Duodenal mucosa (tissue), 2 donors: ENCODE measurements at regions not wholly inside any gene's neighbourhood (a gene's known extent, or its start where the extent isn't known, plus 50 kb on each side); places are given as distances from the start of the nearest gene placed in this dataset.
"Not testable (repeated sequence)": the region's sequence is repeated elsewhere in the genome, so short reads cannot be mapped to it uniquely, and the experiment has no call there.

Experiments used
- H3K27ac ChIP-seq: one replicate; pipeline ENCODE4 v1.7.0; 2013; ENCODE audit warnings: low read depth, low read length
- H3K27me3 ChIP-seq, 2 donors: one replicate each; pipeline ENCODE4 v1.7.0; 2013; ENCODE audit warnings: low read length in 2 of 2, control low read depth in 1 of 2; ENCODE audit not compliant: insufficient read depth in 2 of 2, control insufficient read depth in 1 of 2
- H3K36me3 ChIP-seq, 2 donors: one replicate each; pipeline ENCODE4 v1.7.0; 2013; ENCODE audit warnings: low read length in 2 of 2, control low read depth in 1 of 2; ENCODE audit not compliant: insufficient read depth in 2 of 2, control insufficient read depth in 1 of 2
- H3K4me1 ChIP-seq, 2 donors: one replicate each; pipeline ENCODE4 v1.7.0; 2013; ENCODE audit warnings: low read length in 2 of 2, control low read depth in 1 of 2; ENCODE audit not compliant: insufficient read depth in 2 of 2, control insufficient read depth in 1 of 2
- H3K4me3 ChIP-seq, 2 donors: one replicate each; pipeline ENCODE4 v1.7.0; 2013; ENCODE audit warnings: low read length in 2 of 2, low read depth in 1 of 2
- H3K9ac ChIP-seq, 2 donors: one replicate each; pipeline ENCODE4 v1.7.0; 2013; ENCODE audit warnings: low read length in 2 of 2, low read depth in 1 of 2
- H3K9me3 ChIP-seq, 2 donors: one replicate each; pipeline ENCODE4 v1.7.0; 2013; ENCODE audit warnings: low read length in 2 of 2, control low read depth in 1 of 2; ENCODE audit not compliant: control insufficient read depth in 1 of 2

DNA sequence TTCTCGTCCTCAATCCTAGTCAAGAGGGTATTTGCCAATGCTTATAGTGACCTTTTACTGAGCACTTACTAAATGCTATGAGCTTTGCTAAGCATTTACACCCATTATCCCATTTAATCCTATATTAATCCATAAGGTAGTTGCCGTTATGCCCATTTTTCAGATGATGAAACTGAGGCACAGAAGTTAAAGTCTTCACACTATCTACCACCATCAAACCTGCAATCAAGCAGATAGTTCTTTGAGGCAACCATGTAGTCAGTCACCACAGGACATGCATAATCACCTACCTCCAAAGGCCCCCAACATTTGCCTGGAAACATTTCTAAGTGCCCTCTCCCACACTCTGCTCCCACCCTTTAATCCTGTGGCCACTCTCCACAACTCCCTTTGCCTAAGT lies 149.6 kb downstream of the LY86 start:
- Histone ChIP-seq H3K9ac (no peak overlapping the region), H3K4me3 (no peak overlapping the region), H3K27me3 (no peaks in the 10 kb centered on the region), H3K4me1 (peaks cover 5 to 8% of the 10 kb centered on the region in 2 donors), H3K9me3 (no peaks in the 10 kb centered on the region), H3K36me3 (no peaks in the 10 kb centered on the region), H3K27ac (no peak overlapping the region)

- no peak overlapping the region for H3K9ac ChIP-seq
- no peak overlapping the region for H3K4me3 ChIP-seq
- H3K27ac ChIP-seq = no peak overlapping the region
Measured at GRCh38 chr6:6738922-6739716, 150.6 kb downstream of the LY86 start.

GRCh38 chr6:6740595-6740994 lies 152.1 kb downstream of the LY86 start:
- no peak overlapping the region for H3K27ac ChIP-seq
- H3K9me3 ChIP-seq = no peaks in the 10 kb centered on the region
- H3K4me3 ChIP-seq = no peak overlapping the region
- no peak overlapping the region for H3K9ac ChIP-seq
- peaks cover 5 to 8% of the 10 kb centered on the region in 2 donors for H3K4me1 ChIP-seq
- H3K27me3 ChIP-seq = no peaks in the 10 kb centered on the region
- no peaks in the 10 kb centered on the region for H3K36me3 ChIP-seq

More at GRCh38 chr6:6738922-6739716, 150.6 kb downstream of the LY86 start:
- H3K4me1 ChIP-seq = peaks cover 5 to 8% of the 10 kb centered on the region in 2 donors
- no peaks in the 10 kb centered on the region for H3K36me3 ChIP-seq
- H3K9me3 ChIP-seq = no peaks in the 10 kb centered on the region
- no peaks in the 10 kb centered on the region for H3K27me3 ChIP-seq

- Histone ChIP-seq H3K4me1 (peaks cover 5 to 8% of the 10 kb centered on the region in 2 donors), H3K9me3 (no peaks in the 10 kb centered on the region), H3K4me3 (no peak overlapping the region), H3K27ac (no peak overlapping the region), H3K9ac (no peak overlapping the region), H3K36me3 (no peaks in the 10 kb centered on the region), H3K27me3 (no peaks in the 10 kb centered on the region)
Measured at GRCh38 chr6:6741264-6741663, 152.7 kb downstream of the LY86 start.

DNA sequence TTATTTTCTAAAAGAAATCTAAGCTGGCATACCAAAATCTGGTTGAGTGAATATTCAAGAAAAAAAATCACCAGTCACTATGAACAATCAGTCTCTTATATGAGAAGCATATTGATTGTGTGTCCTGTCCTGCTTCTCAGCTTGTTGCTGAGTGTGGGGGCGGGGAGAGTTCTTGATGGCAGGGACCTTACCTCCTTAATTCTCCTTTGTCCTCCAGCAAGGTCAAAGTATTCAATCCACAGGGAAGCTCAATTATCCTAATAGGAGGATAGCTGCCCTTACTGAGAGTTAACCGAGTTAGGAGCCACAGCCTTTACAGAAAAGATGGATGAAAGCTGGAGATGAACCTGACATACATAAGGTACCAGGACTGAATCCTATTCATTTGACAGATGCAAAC lies 154.0 kb downstream of the LY86 start:
- no peaks in the 10 kb centered on the region for H3K9me3 ChIP-seq
- H3K27ac ChIP-seq = no peak overlapping the region
- H3K27me3 ChIP-seq = no peaks in the 10 kb centered on the region
- H3K36me3 ChIP-seq = no peaks in the 10 kb centered on the region
- no peak overlapping the region for H3K9ac ChIP-seq
- no peak overlapping the region for H3K4me3 ChIP-seq
- H3K4me1 ChIP-seq = peaks cover 0 to 4% of the 10 kb centered on the region in 2 donors

DNA sequence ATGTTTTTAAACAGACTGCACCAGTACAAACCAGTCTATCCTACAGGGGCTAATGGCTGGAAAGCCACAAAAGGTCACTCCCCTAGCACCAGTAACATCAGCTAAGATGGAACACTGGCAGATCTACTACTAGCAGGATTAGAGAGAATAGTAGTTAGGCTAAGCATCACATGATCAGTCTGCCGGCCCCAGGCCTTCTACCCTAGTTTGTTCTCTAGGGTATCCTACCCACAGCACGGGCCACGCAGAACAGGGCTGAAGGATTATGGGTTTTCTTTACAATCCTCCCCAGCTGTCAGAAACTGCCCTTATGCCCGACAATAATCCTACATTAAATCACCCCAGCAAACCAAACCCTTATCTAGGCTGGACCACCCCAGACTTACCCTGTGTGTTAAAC lies 156.0 kb downstream of the LY86 start:
- Histone ChIP-seq H3K27ac (no peak overlapping the region), H3K36me3 (no peaks in the 10 kb centered on the region), H3K9ac (no peak overlapping the region), H3K27me3 (no peaks in the 10 kb centered on the region), H3K4me3 (no peak overlapping the region), H3K4me1 (peaks cover under 1 to 2% of the 10 kb centered on the region in 2 donors), H3K9me3 (no peaks in the 10 kb centered on the region)

GRCh38 chr6:6745637-6746332 lies 157.3 kb downstream of the LY86 start:
- H3K9me3 ChIP-seq, H3K36me3 ChIP-seq, H3K4me3 ChIP-seq, H3K27ac ChIP-seq, H3K9ac ChIP-seq, H3K27me3 ChIP-seq: not testable (repeated sequence)
- H3K4me1 ChIP-seq = peaks cover 10 to 13% of the 10 kb centered on the region in 2 donors

- H3K4me3 ChIP-seq = no peak overlapping the region
- no peak overlapping the region for H3K9ac ChIP-seq
- no peak overlapping the region for H3K27ac ChIP-seq
- H3K36me3 ChIP-seq = no peaks in the 10 kb centered on the region
- H3K9me3 ChIP-seq = no peaks in the 10 kb centered on the region
- H3K4me1 ChIP-seq = peaks cover 17 to 19% of the 10 kb centered on the region in 2 donors
- H3K27me3 ChIP-seq = no peaks in the 10 kb centered on the region
Measured at GRCh38 chr6:6746333-6746969, 157.9 kb downstream of the LY86 start.

DNA sequence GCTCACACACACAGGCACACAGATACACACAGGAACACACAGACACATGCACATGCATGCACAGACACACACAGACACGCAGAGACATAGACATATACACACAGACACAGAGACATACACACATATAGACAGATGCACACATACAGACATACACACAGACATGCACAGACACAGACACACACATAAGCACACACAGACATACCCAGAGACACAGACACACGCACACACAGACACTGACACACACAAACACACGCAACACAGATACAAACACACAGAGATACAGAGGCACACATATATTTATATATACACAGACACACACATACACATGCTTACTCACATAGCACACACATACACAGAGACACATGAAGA lies 158.4 kb downstream of the LY86 start:
- no peak overlapping the region for H3K27ac ChIP-seq

DNA sequence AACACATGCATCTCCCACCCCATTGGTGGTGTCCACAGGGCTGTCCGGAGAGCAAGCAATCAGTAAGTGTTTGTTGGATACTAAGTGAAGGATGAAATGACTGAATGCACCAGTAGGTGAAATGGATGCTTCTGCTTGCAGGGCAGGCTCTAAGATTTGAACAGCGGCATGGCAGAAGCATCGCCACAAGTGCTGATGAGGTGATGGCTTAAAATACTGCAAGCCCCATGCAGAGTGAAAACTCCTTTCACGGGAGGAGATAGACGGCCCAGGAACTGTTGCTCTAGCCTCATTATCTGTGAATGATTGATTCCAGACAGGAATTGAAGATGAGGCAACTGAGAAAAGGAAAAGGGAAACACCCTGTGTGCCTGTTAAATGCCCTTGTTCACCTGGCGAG lies 158.9 kb downstream of the LY86 start:
- Histone ChIP-seq H3K27ac (no peak overlapping the region), H3K36me3 (no peaks in the 10 kb centered on the region), H3K4me3 (no peak overlapping the region), H3K27me3 (no peaks in the 10 kb centered on the region), H3K9me3 (no peaks in the 10 kb centered on the region), H3K4me1 (peaks cover 24 to 27% of the 10 kb centered on the region in 2 donors), H3K9ac (no peak overlapping the region)

More for the DNA sequence above, 158.4 kb downstream of the LY86 start:
- Histone ChIP-seq H3K27me3 (no peaks in the 10 kb centered on the region), H3K4me1 (peaks cover 20 to 24% of the 10 kb centered on the region in 2 donors), H3K36me3 (no peaks in the 10 kb centered on the region), H3K9me3 (no peaks in the 10 kb centered on the region), H3K4me3 (no peak overlapping the region), H3K9ac (no peak overlapping the region)
